Keratinocyte (primary cell): ENCODE measurements at regions not wholly inside any gene's neighbourhood (a gene's known extent, or its start where the extent isn't known, plus 50 kb on each side); places are given as distances from the start of the nearest gene placed in this dataset.

Source experiments
- DNase-seq: peaks from one replicate; pipeline ENCODE4 v3.0.0-alpha.2; 2011; ENCODE audit warnings: low read depth, missing footprints, low spot score
- FAIRE-seq: peaks from 2 replicates; lab custom pipeline; 2011; peaks lifted over from hg19 to GRCh38; lab: Jason Lieb, UNC
- H2AFZ ChIP-seq: 2 replicates; pipeline ENCODE4 v1.6.0; 2012; ENCODE audit warnings: low read length, control low read depth, inconsistent platforms; ENCODE audit not compliant: control insufficient read depth
- H3K27ac ChIP-seq: 2 replicates; pipeline ENCODE4 v1.5.1; 2011; ENCODE audit warnings: low read length; ENCODE audit not compliant: control insufficient read depth, insufficient read depth
- H3K27me3 ChIP-seq: 3 replicates; pipeline ENCODE4 v1.6.0; 2011; ENCODE audit warnings: low read length; ENCODE audit not compliant: control insufficient read depth, insufficient read depth; ENCODE audit errors: extremely low read depth
- H3K36me3 ChIP-seq, 2 experiments: 2 replicates in 1 of 2; 3 replicates in 1 of 2; pipeline ENCODE4 v1.5.1; 2011; ENCODE audit warnings: low read length in 2 of 2, mild to moderate bottlenecking in 1 of 2; ENCODE audit not compliant: control insufficient read depth in 2 of 2, insufficient read depth in 2 of 2; ENCODE audit errors: extremely low read depth in 1 of 2
- H3K4me1 ChIP-seq: 3 replicates; pipeline ENCODE4 v1.5.1; 2011; ENCODE audit warnings: low read length; ENCODE audit not compliant: control insufficient read depth, insufficient read depth; ENCODE audit errors: extremely low read depth
- H3K4me2 ChIP-seq: 3 replicates; pipeline ENCODE4 v1.6.0; 2011; ENCODE audit warnings: low read depth, low read length; ENCODE audit not compliant: control insufficient read depth, insufficient read depth; ENCODE audit errors: extremely low read depth
- H3K4me3 ChIP-seq, 3 experiments: fragments of 200-600 bp in 1 of 3; sonication (generic) in 1 of 3; 2 replicates in 2 of 3; 3 replicates in 1 of 3; pipeline ENCODE4 v1.5.1; 2011 to 2016; ENCODE audit warnings: low read length in 3 of 3, mild to moderate bottlenecking in 3 of 3, control low read depth in 2 of 3, inconsistent platforms in 1 of 3, low read depth in 1 of 3, mixed read lengths in 1 of 3, mixed run types in 1 of 3, moderate library complexity in 1 of 3; ENCODE audit not compliant: control insufficient read depth in 2 of 3, insufficient read depth in 2 of 3; ENCODE audit errors: extremely low read depth in 1 of 3
- H3K79me2 ChIP-seq: 2 replicates; pipeline ENCODE4 v1.6.0; 2012; ENCODE audit warnings: low read length; ENCODE audit not compliant: control insufficient read depth, insufficient read depth
- H3K9ac ChIP-seq: 3 replicates; pipeline ENCODE4 v1.6.0; 2011; ENCODE audit warnings: low read length; ENCODE audit not compliant: control insufficient read depth, insufficient read depth; ENCODE audit errors: extremely low read depth
- H3K9me1 ChIP-seq: 3 replicates; pipeline ENCODE4 v1.6.0; 2011; ENCODE audit warnings: low read length; ENCODE audit not compliant: control insufficient read depth, insufficient read depth; ENCODE audit errors: extremely low read depth
- H3K9me3 ChIP-seq: 2 replicates; pipeline ENCODE4 v1.5.1; 2012; ENCODE audit warnings: low read depth, low read length; ENCODE audit not compliant: control insufficient read depth
- H4K20me1 ChIP-seq: 3 replicates; pipeline ENCODE4 v1.6.0; 2011; ENCODE audit warnings: low read length; ENCODE audit not compliant: control insufficient read depth, insufficient read depth; ENCODE audit errors: extremely low read depth
- EZH2 ChIP-seq: IDR thresholded peaks from one replicate; pipeline ENCODE4 v1.6.1; 2012; ENCODE audit warnings: inconsistent platforms, mild to moderate bottlenecking, low read length, moderate library complexity
- dilution Hi-C: fragments of 300-500 bp; cut with MboI; formaldehyde crosslinking; loops from one replicate; pipeline ENCODE4 v1.7.0; 2020; ENCODE audit warnings: low sequenced_read_pairs; ENCODE audit not compliant: extremely low pct_ligation_motif_present
- TF ChIP-seq, protein P1 (sequence below), 3 experiments: IDR thresholded peaks in 1 of 3; conservative IDR thresholded peaks in 1 of 3; optimal IDR thresholded peaks in 1 of 3; 2 replicates in 2 of 3; 3 replicates in 1 of 3; pipeline versions ENCODE3 to v1.5.1; 2011; ENCODE audit warnings: low read length in 3 of 3, mild to moderate bottlenecking in 3 of 3, moderate library complexity in 2 of 3, control low read depth in 1 of 3, inconsistent platforms in 1 of 3; ENCODE audit not compliant: insufficient read depth in 2 of 3; ENCODE audit errors: extremely low read depth in 1 of 3

DNA sequence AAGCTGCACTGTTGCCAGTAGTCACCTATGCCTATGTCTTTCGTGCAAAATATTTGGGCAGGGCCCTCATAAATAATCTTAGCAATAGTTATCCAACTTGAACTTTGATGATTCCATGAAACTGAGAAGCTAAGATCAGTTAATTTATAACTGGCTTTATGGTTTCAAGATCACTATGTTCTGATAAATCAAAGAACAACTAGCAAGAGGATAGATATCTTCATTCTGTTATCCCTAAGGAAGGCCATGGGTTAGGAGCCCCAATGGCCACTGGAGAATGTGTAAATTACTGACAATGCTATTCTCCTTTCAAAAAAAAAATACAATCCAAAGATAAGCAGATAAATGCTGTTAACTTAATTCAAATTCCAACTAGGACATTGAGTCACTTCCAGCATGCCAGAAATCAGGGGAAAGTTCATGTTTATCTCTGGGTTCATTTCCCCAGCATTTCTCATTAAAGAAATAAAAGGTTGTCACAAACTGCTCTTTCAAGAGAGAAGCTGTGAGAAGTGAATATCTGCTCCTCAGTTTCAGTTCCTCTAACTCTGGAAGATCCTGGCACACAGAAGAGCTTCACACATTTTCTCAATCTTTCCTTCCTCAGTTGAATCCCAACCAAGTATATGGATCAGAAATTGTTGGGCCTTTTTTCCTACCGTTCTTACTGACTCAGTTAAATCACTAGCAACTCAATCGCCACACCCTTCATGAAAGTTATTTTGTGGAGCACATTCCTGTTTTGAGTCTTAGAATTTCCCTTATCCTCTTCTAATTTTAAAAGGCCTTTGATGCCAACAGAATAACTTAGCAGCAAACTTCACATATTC, 59.6 kb upstream of the SLC1A1 start:
- TF ChIP-seq EZH2: no peak
- TF ChIP-seq, protein P1, sequence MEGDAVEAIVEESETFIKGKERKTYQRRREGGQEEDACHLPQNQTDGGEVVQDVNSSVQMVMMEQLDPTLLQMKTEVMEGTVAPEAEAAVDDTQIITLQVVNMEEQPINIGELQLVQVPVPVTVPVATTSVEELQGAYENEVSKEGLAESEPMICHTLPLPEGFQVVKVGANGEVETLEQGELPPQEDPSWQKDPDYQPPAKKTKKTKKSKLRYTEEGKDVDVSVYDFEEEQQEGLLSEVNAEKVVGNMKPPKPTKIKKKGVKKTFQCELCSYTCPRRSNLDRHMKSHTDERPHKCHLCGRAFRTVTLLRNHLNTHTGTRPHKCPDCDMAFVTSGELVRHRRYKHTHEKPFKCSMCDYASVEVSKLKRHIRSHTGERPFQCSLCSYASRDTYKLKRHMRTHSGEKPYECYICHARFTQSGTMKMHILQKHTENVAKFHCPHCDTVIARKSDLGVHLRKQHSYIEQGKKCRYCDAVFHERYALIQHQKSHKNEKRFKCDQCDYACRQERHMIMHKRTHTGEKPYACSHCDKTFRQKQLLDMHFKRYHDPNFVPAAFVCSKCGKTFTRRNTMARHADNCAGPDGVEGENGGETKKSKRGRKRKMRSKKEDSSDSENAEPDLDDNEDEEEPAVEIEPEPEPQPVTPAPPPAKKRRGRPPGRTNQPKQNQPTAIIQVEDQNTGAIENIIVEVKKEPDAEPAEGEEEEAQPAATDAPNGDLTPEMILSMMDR (optimal IDR thresholded peaks at IDR 0.05 in 1 of 3, IDR thresholded peaks at IDR 0.05 in 1 of 3, conservative IDR thresholded peaks at IDR 0.05 in 1 of 3; ENCODE audit: extremely low read depth in 1 of 3, insufficient read depth in 2 of 3, low read length in 3 of 3): no peak
- H3K9ac ChIP-seq: no peak overlapping the region

GRCh38 chr9:4425319-4426045, 64.8 kb upstream of the SLC1A1 start:
- no peaks in the 10 kb centered on the region for H3K36me3 ChIP-seq
- no peak for FAIRE-seq
- no peaks in the 10 kb centered on the region for H3K9me3 ChIP-seq
- dilution Hi-C loops: no loop called here
- H2AFZ ChIP-seq: no peak overlapping the region
- no peak overlapping the region for H3K9ac ChIP-seq
- no peak overlapping the region for H3K27ac ChIP-seq
- no peaks in the 10 kb centered on the region for H3K9me1 ChIP-seq
- H3K27me3 ChIP-seq: no peaks in the 10 kb centered on the region
- H3K79me2 ChIP-seq: no peaks in the 10 kb centered on the region
- no peak overlapping the region for H3K4me2 ChIP-seq
- H4K20me1 ChIP-seq: no peaks in the 10 kb centered on the region
- no peak for DNase-seq
- H3K4me1 ChIP-seq: no peaks in the 10 kb centered on the region
- no peak overlapping the region for H3K4me3 ChIP-seq
- TF ChIP-seq, protein P1 (optimal IDR thresholded peaks at IDR 0.05 in 1 of 3, IDR thresholded peaks at IDR 0.05 in 1 of 3, conservative IDR thresholded peaks at IDR 0.05 in 1 of 3; ENCODE audit: extremely low read depth in 1 of 3, insufficient read depth in 2 of 3, low read length in 3 of 3): no peak
- TF ChIP-seq EZH2: no peak

More for the DNA sequence above, 59.6 kb upstream of the SLC1A1 start:
- Histone ChIP-seq H3K9me3 (no peaks in the 10 kb centered on the region), H4K20me1 (no peaks in the 10 kb centered on the region), H2AFZ (no peak overlapping the region), H3K27me3 (no peaks in the 10 kb centered on the region), H3K27ac (no peak overlapping the region), H3K4me2 (no peak overlapping the region), H3K9me1 (no peaks in the 10 kb centered on the region), H3K36me3 (no peaks in the 10 kb centered on the region), H3K4me1 (no peaks in the 10 kb centered on the region), H3K79me2 (no peaks in the 10 kb centered on the region), H3K4me3 (no peak overlapping the region)
- dilution Hi-C loops: no loop called here
- FAIRE-seq (no peak), DNase-seq (no peak)
